ACC112 (cell line): ENCODE measurements at regions not wholly inside any gene's neighbourhood (a gene's known extent, or its start where the extent isn't known, plus 50 kb on each side); places are given as distances from the start of the nearest gene placed in this dataset.

Experiments used
- H2AFZ ChIP-seq: fragments of 200-600 bp; sonication (generic); one replicate; pipeline ENCODE4 v1.6.0; 2017; ENCODE audit warnings: antibody characterized with exemption, low read length; ENCODE audit not compliant: unreplicated experiment
- H3K27ac ChIP-seq: fragments of 200-600 bp; sonication (generic); 2 replicates; pipeline ENCODE4 v1.5.1; 2014; ENCODE audit warnings: low read depth, mild to moderate bottlenecking, antibody characterized with exemption, low read length, moderate library complexity
- H3K27me3 ChIP-seq: fragments of 200-600 bp; sonication (generic); 2 replicates; pipeline ENCODE4 v1.6.1; 2014; ENCODE audit warnings: mild to moderate bottlenecking, antibody characterized with exemption, low read length, moderate library complexity, mixed read lengths; ENCODE audit not compliant: insufficient read depth
- H3K36me3 ChIP-seq: fragments of 200-600 bp; sonication (generic); 2 replicates; pipeline ENCODE4 v1.6.1; 2016; ENCODE audit warnings: mild to moderate bottlenecking, antibody characterized with exemption, low read length, moderate library complexity, mixed read lengths; ENCODE audit not compliant: insufficient read depth
- H3K4me1 ChIP-seq: fragments of 200-600 bp; sonication (generic); one replicate; pipeline ENCODE4 v1.6.1; 2016; ENCODE audit warnings: low read length, mixed read lengths; ENCODE audit not compliant: insufficient read depth, unreplicated experiment, control insufficient read depth
- H3K4me3 ChIP-seq: fragments of 200-600 bp; sonication (generic); 2 replicates; pipeline ENCODE4 v1.5.1; 2014; ENCODE audit warnings: mild to moderate bottlenecking, low read depth, low read length
- H3K79me2 ChIP-seq: fragments of 200-600 bp; sonication (generic); one replicate; pipeline ENCODE4 v1.6.0; 2016; ENCODE audit warnings: low read length; ENCODE audit not compliant: control insufficient read depth, unreplicated experiment, insufficient read depth

- no peak overlapping the region for H2AFZ ChIP-seq
- H3K4me3 ChIP-seq = no peak overlapping the region
- peaks cover 39% of the 10 kb centered on the region for H3K27me3 ChIP-seq
- H3K27ac ChIP-seq = no peak overlapping the region
- no peaks in the 10 kb centered on the region for H3K4me1 ChIP-seq
- H3K36me3 ChIP-seq = no peaks in the 10 kb centered on the region
- H3K79me2 ChIP-seq = no peaks in the 10 kb centered on the region
These were observed 93.9 kb upstream of the TMEM106B start for GRCh38 chr7:12117170-12117569.

GRCh38 chr7:12119620-12120303 lies 91.3 kb upstream of the TMEM106B start:
- no peaks in the 10 kb centered on the region for H3K79me2 ChIP-seq
- no peaks in the 10 kb centered on the region for H3K36me3 ChIP-seq
- H3K27ac ChIP-seq = no peak overlapping the region
- H2AFZ ChIP-seq = no peak overlapping the region
- no peaks in the 10 kb centered on the region for H3K4me1 ChIP-seq
- no peak overlapping the region for H3K4me3 ChIP-seq
- peaks cover 26% of the 10 kb centered on the region for H3K27me3 ChIP-seq

DNA sequence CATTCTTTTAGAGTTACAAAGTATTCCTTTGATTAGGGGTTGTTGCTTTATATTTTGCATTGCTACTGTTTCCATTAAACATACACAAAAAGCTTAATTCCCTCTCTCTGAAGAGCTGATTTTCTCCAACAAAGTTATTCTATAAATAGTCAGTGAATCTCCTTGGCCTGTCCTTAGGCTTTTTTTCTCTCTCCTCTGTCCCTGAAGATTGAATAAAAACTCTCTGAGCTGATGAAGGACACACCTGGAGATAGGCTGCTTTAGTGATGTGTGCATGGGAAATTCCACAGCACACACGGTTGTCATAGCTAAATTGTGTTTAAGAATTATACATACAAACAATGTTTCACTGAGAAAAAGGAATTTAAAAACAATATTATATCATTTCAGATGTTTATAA lies 90.5 kb upstream of the TMEM106B start:
- H3K36me3 ChIP-seq = no peaks in the 10 kb centered on the region
- H2AFZ ChIP-seq = no peak overlapping the region

DNA sequence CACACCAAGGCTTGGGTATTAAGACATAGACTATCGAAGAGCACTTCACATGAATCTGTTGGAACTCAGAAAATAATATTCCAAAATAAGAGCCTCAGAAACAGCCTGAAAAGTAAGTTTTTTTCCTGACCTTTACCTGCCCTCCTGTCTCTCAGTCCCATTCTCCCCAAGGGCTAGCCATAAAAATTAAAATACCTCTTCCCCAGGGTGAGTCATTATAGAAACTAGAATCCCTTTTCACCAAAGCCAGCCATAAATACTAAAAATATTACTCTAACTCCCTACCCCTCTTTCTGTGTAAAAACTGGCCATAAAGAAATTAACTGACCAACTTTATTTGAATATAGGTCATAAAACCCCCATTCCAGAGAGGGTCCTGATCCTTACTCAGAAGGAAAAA lies 87.9 kb upstream of the TMEM106B start:
- H3K27ac ChIP-seq = no peak overlapping the region
- peaks cover 26% of the 10 kb centered on the region for H3K27me3 ChIP-seq
- H2AFZ ChIP-seq = no peak overlapping the region
- H3K79me2 ChIP-seq = no peaks in the 10 kb centered on the region
- no peak overlapping the region for H3K4me3 ChIP-seq
- H3K36me3 ChIP-seq = no peaks in the 10 kb centered on the region
- no peaks in the 10 kb centered on the region for H3K4me1 ChIP-seq

More for the DNA sequence above, 90.5 kb upstream of the TMEM106B start:
- H3K4me1 ChIP-seq = no peaks in the 10 kb centered on the region
- H3K79me2 ChIP-seq = no peaks in the 10 kb centered on the region
- H3K27ac ChIP-seq = no peak overlapping the region
- no peak overlapping the region for H3K4me3 ChIP-seq
- peaks cover 27% of the 10 kb centered on the region for H3K27me3 ChIP-seq

DNA sequence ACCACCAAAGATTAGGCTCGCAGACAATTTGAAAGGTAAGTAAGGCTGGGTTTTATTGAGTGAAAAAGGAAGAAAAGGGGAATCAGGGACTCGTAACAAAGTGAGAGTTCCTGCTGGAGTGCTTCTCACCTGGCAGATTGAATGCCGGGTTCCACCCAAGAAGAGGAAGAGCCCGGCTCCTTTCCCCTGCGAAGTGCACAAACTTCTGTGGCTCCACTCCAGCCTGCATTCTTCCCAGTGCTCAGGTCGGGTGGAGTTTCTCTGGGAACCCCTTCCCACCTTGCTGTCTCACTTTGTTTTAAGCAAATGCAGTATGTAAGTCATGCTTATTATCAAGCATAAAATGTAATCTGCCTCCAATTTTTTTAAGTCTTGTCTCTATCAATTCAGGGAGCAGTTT lies 87.1 kb upstream of the TMEM106B start:
- no peaks in the 10 kb centered on the region for H3K36me3 ChIP-seq
- no peak overlapping the region for H2AFZ ChIP-seq
- no peaks in the 10 kb centered on the region for H3K4me1 ChIP-seq
- H3K79me2 ChIP-seq = no peaks in the 10 kb centered on the region
- H3K27ac ChIP-seq = no peak overlapping the region
- no peak overlapping the region for H3K4me3 ChIP-seq
- peaks cover 22% of the 10 kb centered on the region for H3K27me3 ChIP-seq

DNA sequence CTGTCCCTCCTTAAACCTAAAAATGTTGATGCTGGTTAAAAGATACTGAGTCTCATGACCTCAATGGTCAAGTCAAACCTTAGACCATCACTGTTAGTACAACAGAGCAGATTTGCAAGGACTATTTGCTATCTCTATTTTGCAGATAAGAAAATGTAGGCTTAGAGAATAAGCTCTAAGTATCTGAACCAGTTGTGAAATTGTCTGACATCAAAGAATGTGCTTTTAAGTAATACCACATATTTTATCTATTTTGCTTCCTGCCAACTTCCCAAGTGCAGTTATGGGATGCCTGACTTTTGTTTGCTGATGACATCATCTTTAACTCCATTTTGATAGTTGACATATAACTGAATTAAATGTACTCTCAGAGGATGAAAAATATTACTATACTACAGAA lies 83.6 kb upstream of the TMEM106B start:
- Histone ChIP-seq H3K4me3 (no peak overlapping the region), H3K27me3 (peaks cover 12% of the 10 kb centered on the region), H2AFZ (no peak overlapping the region), H3K36me3 (no peaks in the 10 kb centered on the region), H3K27ac (no peak overlapping the region), H3K79me2 (no peaks in the 10 kb centered on the region), H3K4me1 (no peaks in the 10 kb centered on the region)

DNA sequence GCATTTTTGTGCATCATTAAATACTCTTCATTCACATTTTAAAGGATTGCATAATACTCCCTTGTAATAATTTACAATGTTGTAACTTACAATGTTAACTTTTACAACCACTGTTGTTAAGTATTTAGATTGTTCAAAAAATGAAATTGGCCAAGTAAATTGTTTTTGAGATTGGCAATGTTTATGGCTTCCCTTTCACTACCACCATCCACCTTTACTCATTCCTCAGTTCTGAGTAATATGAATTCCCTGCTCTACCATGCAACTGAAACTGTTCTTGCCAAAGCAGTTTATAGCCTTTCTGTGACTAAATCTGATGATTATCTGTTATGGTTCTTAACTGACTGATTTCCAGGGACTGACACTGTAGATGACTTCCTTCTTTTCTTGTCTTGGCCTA lies 80.5 kb upstream of the TMEM106B start:
- no peak overlapping the region for H2AFZ ChIP-seq
- H3K36me3 ChIP-seq = no peaks in the 10 kb centered on the region
- no peaks in the 10 kb centered on the region; the same call in 1 of the 2 replicates for H3K27me3 ChIP-seq
- H3K4me3 ChIP-seq = no peak overlapping the region
- H3K4me1 ChIP-seq = no peaks in the 10 kb centered on the region
- H3K27ac ChIP-seq = no peak overlapping the region
- no peaks in the 10 kb centered on the region for H3K79me2 ChIP-seq

DNA sequence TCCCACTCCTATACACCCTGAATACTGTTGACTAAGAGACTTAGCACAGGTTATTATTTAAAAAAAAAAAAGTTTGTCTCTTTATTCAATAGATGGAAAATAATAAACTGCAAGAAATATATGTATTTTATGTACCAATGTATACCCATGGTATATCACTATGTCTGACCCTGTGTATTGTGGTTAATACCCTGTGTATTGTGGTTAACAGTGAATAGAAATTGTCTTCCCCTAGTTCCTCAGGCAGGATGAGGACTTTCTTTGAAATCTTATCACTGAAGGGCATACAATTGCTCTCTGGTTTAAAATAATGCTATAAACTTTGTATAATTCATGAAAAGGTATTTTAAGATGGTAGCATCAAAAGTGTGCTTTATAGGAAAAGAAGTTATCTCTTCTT lies 80.0 kb upstream of the TMEM106B start:
- H2AFZ ChIP-seq = no peak overlapping the region
- H3K79me2 ChIP-seq = no peaks in the 10 kb centered on the region
- H3K27ac ChIP-seq = no peak overlapping the region
- no peaks in the 10 kb centered on the region for H3K4me1 ChIP-seq
- H3K27me3 ChIP-seq = no peaks in the 10 kb centered on the region; the same call in 1 of the 2 replicates
- no peak overlapping the region for H3K4me3 ChIP-seq
- no peaks in the 10 kb centered on the region for H3K36me3 ChIP-seq

DNA sequence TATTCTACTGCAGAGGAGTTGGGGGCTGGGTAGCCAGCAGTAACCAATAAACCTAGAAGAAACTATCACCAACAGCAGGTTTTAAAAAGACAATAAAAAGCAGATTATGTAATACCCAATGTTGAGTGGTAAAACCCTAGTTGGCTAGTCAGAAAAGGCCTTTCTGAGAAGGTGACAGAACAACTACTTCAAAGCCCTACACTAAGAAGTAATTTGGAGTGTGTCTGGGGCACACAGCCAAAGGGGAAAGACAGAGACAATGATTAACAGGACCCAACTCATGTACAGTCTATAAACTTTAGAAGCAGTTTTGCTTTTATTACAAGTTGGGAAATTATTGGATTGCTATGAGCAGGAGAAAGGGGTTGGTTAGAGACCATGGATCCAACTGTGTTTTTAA lies 77.2 kb upstream of the TMEM106B start:
- H3K27me3 ChIP-seq = peaks cover 13% of the 10 kb centered on the region
- H3K4me3 ChIP-seq = no peak overlapping the region
- H3K79me2 ChIP-seq = no peaks in the 10 kb centered on the region
- no peaks in the 10 kb centered on the region for H3K4me1 ChIP-seq
- H3K36me3 ChIP-seq = no peaks in the 10 kb centered on the region
- H2AFZ ChIP-seq = no peak overlapping the region
- no peak overlapping the region for H3K27ac ChIP-seq

DNA sequence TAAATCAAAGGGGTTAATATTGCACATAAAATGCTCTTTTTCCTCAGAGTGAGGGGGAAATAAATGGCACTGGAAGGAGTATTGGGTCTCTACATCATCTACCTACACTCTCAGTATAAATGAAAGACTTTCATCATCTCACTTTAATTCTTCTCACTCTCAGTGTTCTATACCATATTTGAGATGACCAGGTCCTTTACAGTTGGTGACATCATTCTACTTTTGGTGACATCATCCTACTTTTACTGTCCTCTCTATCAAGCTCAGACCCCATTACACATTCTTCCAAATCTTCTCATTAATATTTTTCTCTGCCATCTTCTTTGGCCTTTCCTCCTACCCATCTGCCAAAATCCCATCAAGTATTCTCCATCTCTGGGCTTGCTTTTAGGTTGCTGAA lies 74.6 kb upstream of the TMEM106B start:
- Histone ChIP-seq H3K27ac (no peak overlapping the region), H3K27me3 (peaks cover 13% of the 10 kb centered on the region), H3K36me3 (no peaks in the 10 kb centered on the region)

DNA sequence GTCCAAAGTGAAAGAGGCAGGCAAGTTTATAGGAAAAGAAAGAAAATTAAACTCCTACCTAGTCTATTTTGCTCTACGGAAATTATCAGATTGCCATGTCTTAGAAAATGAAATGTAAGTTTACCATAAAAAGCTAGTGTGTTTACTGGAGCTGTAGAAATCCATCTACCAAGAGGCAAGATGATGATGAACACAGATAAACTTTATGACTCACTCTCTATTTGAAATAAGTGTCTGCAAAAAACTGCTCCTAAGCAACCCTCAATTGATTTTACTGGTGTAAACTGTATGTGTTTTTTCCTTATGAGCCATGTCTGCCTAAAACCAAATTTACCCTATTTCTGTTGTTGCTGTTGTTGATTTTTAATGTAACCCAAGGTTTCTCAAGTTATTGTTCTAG lies 73.8 kb upstream of the TMEM106B start:
- no peaks in the 10 kb centered on the region for H3K79me2 ChIP-seq
- H3K27me3 ChIP-seq = peaks cover 13% of the 10 kb centered on the region
- H3K27ac ChIP-seq = no peak overlapping the region
- no peaks in the 10 kb centered on the region for H3K4me1 ChIP-seq
- H3K4me3 ChIP-seq = no peak overlapping the region
- no peaks in the 10 kb centered on the region for H3K36me3 ChIP-seq
- H2AFZ ChIP-seq = no peak overlapping the region

More for the DNA sequence above, 74.6 kb upstream of the TMEM106B start:
- no peak overlapping the region for H3K4me3 ChIP-seq
- no peaks in the 10 kb centered on the region for H3K79me2 ChIP-seq
- no peaks in the 10 kb centered on the region for H3K4me1 ChIP-seq
- H2AFZ ChIP-seq = no peak overlapping the region
